Thyroid gland (tissue), 4 donors: ENCODE measurements at regions not wholly inside any gene's neighbourhood (a gene's known extent, or its start where the extent isn't known, plus 50 kb on each side); places are given as distances from the start of the nearest gene placed in this dataset.
"Not testable (repeated sequence)": the region's sequence is repeated elsewhere in the genome, so short reads cannot be mapped to it uniquely, and the experiment has no call there.

ENCODE experiments used
- DNase-seq, 2 donors: peaks; one replicate each; pipeline ENCODE4 v3.0.0-alpha.2; 2019
- H3K27ac ChIP-seq, 3 donors: fragments of 200-600 bp; sonication (generic); 1 replicate in 2 of 3; 2 replicates in 1 of 3; pipeline ENCODE4 v1.5.1; 2016 to 2019; ENCODE audit warnings: mild to moderate bottlenecking in 1 of 3, moderate library complexity in 1 of 3
- H3K27me3 ChIP-seq: fragments of 200-600 bp; sonication (generic); one replicate; pipeline ENCODE4 v1.5.1; 2019
- H3K36me3 ChIP-seq, 2 donors: fragments of 200-600 bp; sonication (generic); one replicate each; pipeline ENCODE4 v1.5.1; 2016 to 2019
- H3K4me1 ChIP-seq, 2 donors: fragments of 200-600 bp; sonication (generic); one replicate each; pipeline ENCODE4 v1.5.1; 2017 to 2019
- H3K4me3 ChIP-seq, 3 donors: fragments of 200-600 bp; sonication (generic); replicated peaks in 1 of 3; 1 replicate in 2 of 3; 2 replicates in 1 of 3; pipeline ENCODE4 v1.5.1; 2016; ENCODE audit warnings: mild to moderate bottlenecking in 1 of 3
- H3K9me3 ChIP-seq: fragments of 200-600 bp; sonication (generic); one replicate; pipeline ENCODE4 v1.5.1; 2017
- POLR2A ChIP-seq, 2 donors: fragments of 450-650 bp; IDR thresholded peaks; one replicate each; pipeline ENCODE4 v1.6.1; 2017; ENCODE audit warnings: antibody characterized with exemption in 2 of 2, mild to moderate bottlenecking in 2 of 2, moderate library complexity in 1 of 2
- WGBS, 2 donors: methylation state at CpG; one replicate each; pipeline ENCODE4 v1.1.5; 2017; 5-methylcytosine and 5-hydroxymethylcytosine counted together
- intact Hi-C: fragments of 100-400 bp; cut with DNase I; formaldehyde crosslinking; loops from one replicate; pipeline ENCODE4 v1.15.1; 2023
- TF ChIP-seq, protein P1 (sequence below), 6 experiments: fragments of 200-600 bp in 3 of 6; fragments of 450-650 bp in 3 of 6; sonication (generic) in 3 of 6; IDR thresholded peaks; one replicate each; pipeline ENCODE4 v1.5.1; 2016 to 2019; ENCODE audit warnings: antibody characterized with exemption in 6 of 6, mild to moderate bottlenecking in 2 of 6, inconsistent platforms in 1 of 6, moderate library complexity in 1 of 6

DNA sequence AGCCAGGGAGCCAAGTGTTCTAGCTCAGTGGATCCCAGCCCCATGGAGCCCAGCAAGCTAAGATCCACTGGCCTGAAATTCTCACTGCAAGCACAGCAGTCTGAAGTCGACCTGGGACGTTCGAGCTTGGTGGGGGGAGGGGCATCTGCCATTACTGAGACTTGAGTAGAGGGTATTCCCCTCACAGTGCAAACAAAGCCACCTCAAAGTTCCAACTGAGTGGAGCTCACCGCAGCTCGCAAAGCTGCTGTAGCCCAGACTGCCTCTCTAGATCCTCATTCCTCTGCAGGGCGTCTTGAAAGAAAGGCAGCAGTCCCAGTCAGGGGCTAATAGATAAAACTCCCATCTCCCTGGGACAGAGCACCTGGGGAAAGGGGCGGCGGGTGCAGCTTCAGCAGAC lies 226.3 kb downstream of the ZIC3 start:
- no peak overlapping the region for H3K27ac ChIP-seq
- H3K4me3 ChIP-seq, result no peak overlapping the region
- 18% methylated on average over 2 of the region's 8 CpGs; no CpG with 5 or more reads in 1 of the 2 donors for WGBS, 2 donors
- intact Hi-C loops, result no loop called here
- H3K9me3 ChIP-seq, result no peaks in the 10 kb centered on the region
- H3K36me3 ChIP-seq, result no peaks in the 10 kb centered on the region
- H3K27me3 ChIP-seq, result no peaks in the 10 kb centered on the region
- H3K4me1 ChIP-seq, result no peaks in the 10 kb centered on the region
- DNase-seq, result no peak
- no peak for TF ChIP-seq POLR2A (IDR thresholded peaks at IDR 0.05)
- TF ChIP-seq, protein P1, sequence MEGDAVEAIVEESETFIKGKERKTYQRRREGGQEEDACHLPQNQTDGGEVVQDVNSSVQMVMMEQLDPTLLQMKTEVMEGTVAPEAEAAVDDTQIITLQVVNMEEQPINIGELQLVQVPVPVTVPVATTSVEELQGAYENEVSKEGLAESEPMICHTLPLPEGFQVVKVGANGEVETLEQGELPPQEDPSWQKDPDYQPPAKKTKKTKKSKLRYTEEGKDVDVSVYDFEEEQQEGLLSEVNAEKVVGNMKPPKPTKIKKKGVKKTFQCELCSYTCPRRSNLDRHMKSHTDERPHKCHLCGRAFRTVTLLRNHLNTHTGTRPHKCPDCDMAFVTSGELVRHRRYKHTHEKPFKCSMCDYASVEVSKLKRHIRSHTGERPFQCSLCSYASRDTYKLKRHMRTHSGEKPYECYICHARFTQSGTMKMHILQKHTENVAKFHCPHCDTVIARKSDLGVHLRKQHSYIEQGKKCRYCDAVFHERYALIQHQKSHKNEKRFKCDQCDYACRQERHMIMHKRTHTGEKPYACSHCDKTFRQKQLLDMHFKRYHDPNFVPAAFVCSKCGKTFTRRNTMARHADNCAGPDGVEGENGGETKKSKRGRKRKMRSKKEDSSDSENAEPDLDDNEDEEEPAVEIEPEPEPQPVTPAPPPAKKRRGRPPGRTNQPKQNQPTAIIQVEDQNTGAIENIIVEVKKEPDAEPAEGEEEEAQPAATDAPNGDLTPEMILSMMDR (IDR thresholded peaks at IDR 0.05), result no peak

DNA sequence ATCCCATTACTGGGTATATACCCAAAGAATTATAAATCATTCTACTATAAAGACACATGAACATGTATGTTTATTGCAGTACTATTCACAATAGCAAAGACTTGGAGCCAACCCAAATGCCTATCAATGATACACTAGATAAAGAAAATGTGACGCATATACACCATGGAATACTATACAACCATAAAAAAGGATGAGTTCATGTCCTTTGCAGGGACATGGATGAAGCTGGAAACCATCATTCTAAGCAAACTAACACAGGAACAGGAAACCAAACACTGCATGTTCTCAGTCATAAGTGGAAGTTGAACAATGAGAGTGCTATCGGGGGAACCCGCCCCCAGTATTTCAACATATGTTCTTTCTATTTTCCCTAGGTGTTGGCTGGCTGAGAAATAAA lies 232.0 kb downstream of the ZIC3 start:
- DNase-seq, intact Hi-C loops, H3K27me3 ChIP-seq, H3K36me3 ChIP-seq, H3K9me3 ChIP-seq, H3K4me1 ChIP-seq, H3K4me3 ChIP-seq, H3K27ac ChIP-seq: not testable (repeated sequence)
- WGBS, 2 donors, result 86 to 90% methylated on average over 3 of the region's 3 CpGs

DNA sequence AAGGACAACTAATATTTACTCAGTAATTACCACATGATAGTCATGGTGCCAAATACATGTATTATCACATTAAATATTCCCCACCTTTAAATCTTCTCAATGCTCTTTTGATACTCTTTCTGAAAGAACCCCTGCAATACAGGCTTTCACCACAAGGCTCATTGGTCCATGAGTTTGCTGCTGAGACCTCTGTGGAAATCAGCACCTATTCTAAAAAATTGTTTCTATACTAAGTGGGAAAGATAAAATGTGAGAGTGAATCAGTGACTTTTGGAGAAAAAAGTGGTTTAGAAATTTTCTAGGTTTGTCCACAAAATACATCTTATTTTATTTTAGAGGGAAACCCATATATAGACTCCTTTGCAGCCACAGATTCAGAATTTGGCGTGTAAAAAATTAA lies 257.3 kb downstream of the ZIC3 start:
- no peaks in the 10 kb centered on the region for H3K27me3 ChIP-seq
- no peak for TF ChIP-seq POLR2A (IDR thresholded peaks at IDR 0.05)
- TF ChIP-seq, protein P1 (IDR thresholded peaks at IDR 0.05), result no peak
- intact Hi-C loops, result no loop called here
- no peaks in the 10 kb centered on the region for H3K36me3 ChIP-seq
- no peak overlapping the region for H3K27ac ChIP-seq
- WGBS, 2 donors, result 88 to 97% methylated on average over 1 of the region's 1 CpG
- no peaks in the 10 kb centered on the region for H3K4me1 ChIP-seq
- no peaks in the 10 kb centered on the region for H3K9me3 ChIP-seq
- H3K4me3 ChIP-seq, result no peak overlapping the region
- DNase-seq, result no peak

DNA sequence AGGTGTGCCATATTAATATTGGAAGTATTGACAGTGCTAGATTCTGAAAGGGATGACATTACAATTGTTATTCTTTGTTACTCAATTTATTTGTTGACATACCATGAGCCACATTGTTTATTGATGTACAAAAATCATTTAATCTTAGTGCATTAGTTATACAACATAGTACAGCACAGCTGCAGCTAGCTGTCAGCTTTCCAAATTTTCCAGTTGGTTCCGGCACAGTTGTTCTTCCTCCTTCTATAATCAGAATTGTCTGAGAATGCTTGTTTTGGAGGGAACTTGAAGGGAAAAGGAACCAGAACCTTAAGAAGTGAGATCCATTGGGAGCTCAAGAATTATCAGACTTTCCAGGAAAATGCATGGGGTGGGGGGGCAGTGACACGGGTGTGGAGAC lies 281.4 kb downstream of the ZIC3 start:
- Histone ChIP-seq H3K4me1 (no peaks in the 10 kb centered on the region), H3K36me3 (no peaks in the 10 kb centered on the region), H3K27me3 (no peaks in the 10 kb centered on the region), H3K9me3 (no peaks in the 10 kb centered on the region), H3K4me3 (no peak overlapping the region), H3K27ac (no peak overlapping the region)
- WGBS, 2 donors, result 55 to 63% methylated on average over 2 of the region's 2 CpGs
- DNase-seq, result no peak
- intact Hi-C loops, result no loop called here
- TF ChIP-seq, protein P1 (IDR thresholded peaks at IDR 0.05), result no peak
- no peak for TF ChIP-seq POLR2A (IDR thresholded peaks at IDR 0.05)

DNA sequence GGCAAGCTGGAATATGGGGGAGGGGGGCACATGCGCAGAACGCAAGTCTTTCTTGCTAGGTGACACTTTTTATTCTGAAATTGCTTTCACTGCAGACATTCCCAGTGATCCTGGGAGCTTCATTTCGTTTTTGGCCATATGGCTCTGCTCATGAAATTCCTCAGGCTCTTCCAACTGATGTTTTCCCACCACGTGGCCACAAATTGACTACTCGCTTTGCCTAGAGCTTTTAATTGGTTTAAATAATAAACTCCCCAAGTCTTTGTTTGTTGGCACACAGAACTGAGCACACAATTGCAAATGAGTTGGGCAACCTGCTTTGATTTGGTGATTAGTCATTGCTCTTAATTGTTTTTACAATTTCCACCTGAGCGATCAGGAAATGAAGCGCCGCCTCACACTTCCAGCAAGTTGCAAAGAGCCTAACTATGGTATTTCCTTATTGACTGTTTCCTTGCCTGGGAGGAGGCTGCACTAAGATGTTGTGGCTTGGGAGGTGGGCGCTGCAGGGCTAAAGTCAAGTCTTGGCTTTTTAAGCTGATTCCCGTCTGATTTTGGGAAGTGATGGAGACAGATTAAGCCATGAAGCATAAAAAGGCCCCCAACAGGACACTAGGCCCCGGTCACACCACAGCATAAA lies 282.5 kb downstream of the ZIC3 start:
- no peak for TF ChIP-seq POLR2A (IDR thresholded peaks at IDR 0.05)
- TF ChIP-seq, protein P1 (IDR thresholded peaks at IDR 0.05), result no peak
- no peak overlapping the region for H3K4me3 ChIP-seq
- intact Hi-C loops, result no loop called here
- WGBS, 2 donors, result 46 to 49% methylated on average over 11 of the region's 11 CpGs
- H3K4me1 ChIP-seq, result no peaks in the 10 kb centered on the region
- no peaks in the 10 kb centered on the region for H3K27me3 ChIP-seq
- H3K27ac ChIP-seq, result no peak overlapping the region
- no peaks in the 10 kb centered on the region for H3K9me3 ChIP-seq
- H3K36me3 ChIP-seq, result no peaks in the 10 kb centered on the region
- DNase-seq, result no peak

DNA sequence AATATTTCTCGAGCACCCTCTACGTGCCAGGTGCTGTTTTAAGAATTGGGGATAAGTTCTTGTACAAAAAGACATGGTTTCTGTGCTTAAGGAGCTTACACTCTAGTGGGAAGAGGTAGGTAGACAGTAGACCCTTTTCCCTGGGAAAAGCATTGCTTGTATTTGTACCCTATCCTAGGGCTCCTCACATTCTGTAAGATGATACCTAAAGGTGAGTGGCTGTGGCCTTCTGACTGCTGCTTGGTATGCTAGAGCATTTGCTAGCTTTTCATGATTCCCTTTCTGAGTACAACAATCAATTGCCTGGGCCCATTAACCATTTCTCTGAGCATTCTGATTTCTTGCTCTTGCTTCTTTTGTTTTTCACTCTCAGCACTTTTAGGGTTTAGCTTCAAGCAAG lies 286.6 kb downstream of the ZIC3 start:
- DNase-seq, result no peak
- Histone ChIP-seq H3K27me3 (no peaks in the 10 kb centered on the region), H3K9me3 (no peaks in the 10 kb centered on the region), H3K4me1 (no peaks in the 10 kb centered on the region), H3K36me3 (no peaks in the 10 kb centered on the region), H3K27ac (no peak overlapping the region), H3K4me3 (no peak overlapping the region)
- WGBS, 2 donors, result 80 to 90% methylated on average over 2 of the region's 2 CpGs
- TF ChIP-seq POLR2A (IDR thresholded peaks at IDR 0.05), result no peak
- TF ChIP-seq, protein P1 (IDR thresholded peaks at IDR 0.05), result no peak
- intact Hi-C loops, result no loop called here
